A549 (cell line): ENCODE measurements at regions not wholly inside any gene's neighbourhood (a gene's known extent, or its start where the extent isn't known, plus 50 kb on each side); places are given as distances from the start of the nearest gene placed in this dataset.
A peak's percentile ranks its signal among the peaks of the same experiment; 100 is the strongest.

ENCODE experiments used
- ATAC-seq, 2 experiments: fragments of 200-7000 bp in 1 of 2; fragments of >200 bp in 1 of 2; cut with Nextera tagmentation in 1 of 2; cut with Tn5 transposase in 1 of 2; 3 replicates each; pipeline versions ENCODE4 v1.8.0 to v1.9.1; 2018 to 2020; ENCODE audit warnings: mild to moderate bottlenecking in 1 of 2, moderate library complexity in 1 of 2
- CTCF ChIA-PET: fragments of 300-600 bp; sonication (Branson Sonifier 250); formaldehyde crosslinking; extraction: SDS; loops from one replicate; lab custom pipeline; 2021; ENCODE audit warnings: antibody characterized with exemption, inconsistent platforms; lab: Yijun Ruan, JAX
- POLR2A ChIA-PET: fragments of 350-600 bp; formaldehyde crosslinking; extraction: SDS; loops from one replicate; lab custom pipeline; 2021; ENCODE audit warnings: antibody characterized with exemption, inconsistent platforms; lab: Yijun Ruan, JAX
- DNase-seq, 2 experiments: peaks; one replicate each; pipeline versions ENCODE4 v3.0.0 to v3.0.0-alpha.2; 2011 to 2016; ENCODE audit warnings: low read depth in 1 of 2, low spot score in 1 of 2
- FAIRE-seq: peaks from 2 replicates; lab custom pipeline; 2011; peaks lifted over from hg19 to GRCh38; lab: Jason Lieb, UNC
- H3K27ac ChIP-seq, 2 experiments: fragments of >200 bp; sonication (Bioruptor Twin); formaldehyde crosslinking; 3 replicates each; pipeline ENCODE4 v1.5.1; 2016 to 2017
- H3K4me1 ChIP-seq: fragments of >200 bp; sonication (Bioruptor Twin); formaldehyde crosslinking; 3 replicates; pipeline ENCODE4 v1.6.1; 2016
- H3K4me2 ChIP-seq: fragments of >200 bp; sonication (Bioruptor Twin); formaldehyde crosslinking; 3 replicates; pipeline ENCODE4 v1.6.1; 2016
- H3K4me3 ChIP-seq: fragments of >200 bp; sonication (Bioruptor Twin); formaldehyde crosslinking; 3 replicates; pipeline ENCODE4 v1.5.1; 2016
- H3K9me3 ChIP-seq: fragments of >200 bp; sonication (Bioruptor Twin); formaldehyde crosslinking; 3 replicates; pipeline ENCODE4 v1.6.1; 2016
- CBX2 ChIP-seq: fragments of 200-600 bp; sonication (generic); IDR thresholded peaks from 2 replicates; pipeline ENCODE4 v1.6.1; 2016; ENCODE audit warnings: low read depth, mild to moderate bottlenecking, borderline replicate concordance
- EHMT2 ChIP-seq: fragments of 200-600 bp; sonication (generic); IDR thresholded peaks from 2 replicates; pipeline ENCODE4 v1.6.1; 2016; ENCODE audit warnings: antibody characterized with exemption, low read depth, mild to moderate bottlenecking, moderate library complexity
- ESRRA ChIP-seq: fragments of 150-350 bp; IDR thresholded peaks from 2 replicates; pipeline ENCODE4 v1.6.1; 2014; ENCODE audit warnings: mild to moderate bottlenecking, low read length, borderline replicate concordance
- HOXA7 ChIP-seq: fragments of 250-450 bp; sonication (Bioruptor Pico); IDR thresholded peaks from 2 replicates; pipeline ENCODE4 v1.5.0; 2020; ENCODE audit warnings: mild to moderate bottlenecking, moderate library complexity
- POLR2A ChIP-seq: IDR thresholded peaks from 2 replicates; pipeline ENCODE4 v1.6.1; 2012; ENCODE audit warnings: mild to moderate bottlenecking, low read length
- RCOR1 ChIP-seq: fragments of 150-350 bp; IDR thresholded peaks from 2 replicates; pipeline ENCODE4 v1.6.1; 2014; ENCODE audit warnings: antibody characterized with exemption, low read length, low read depth
- RFX5 ChIP-seq: fragments of 450-650 bp; IDR thresholded peaks from 2 replicates; pipeline ENCODE4 v1.7.1; 2014; ENCODE audit warnings: antibody characterized with exemption, mild to moderate bottlenecking, moderate library complexity
- SMC3 ChIP-seq: fragments of >200 bp; sonication (Bioruptor Twin); formaldehyde crosslinking; IDR thresholded peaks from 3 replicates; pipeline ENCODE4 v1.6.1; 2018; ENCODE audit warnings: inconsistent platforms
- WGBS: methylation state at CpG from one replicate; pipeline ENCODE4 v1.1.6; 2017; ENCODE audit errors: missing lambda C conversion rate; 5-methylcytosine and 5-hydroxymethylcytosine counted together
- TF ChIP-seq, protein P1 (sequence below): fragments of 200-600 bp; sonication (generic); IDR thresholded peaks from 2 replicates; pipeline ENCODE4 v1.6.1; 2016; ENCODE audit warnings: antibody characterized with exemption, mild to moderate bottlenecking, moderate library complexity
- TF ChIP-seq, protein P2 (sequence below): fragments of 150-350 bp; IDR thresholded peaks from 2 replicates; pipeline ENCODE4 v1.6.1; 2014; ENCODE audit warnings: low read depth, mild to moderate bottlenecking, low read length
- TF ChIP-seq, protein P3 (sequence below): fragments of 450-650 bp; IDR thresholded peaks from 2 replicates; pipeline ENCODE4 v1.6.1; 2014; ENCODE audit warnings: antibody characterized with exemption
- TF ChIP-seq, protein P4 (sequence below): IDR thresholded peaks from 2 replicates; pipeline ENCODE4 v1.6.1; 2012; ENCODE audit warnings: low read depth, borderline replicate concordance
- TF ChIP-seq, protein P5 (sequence below): fragments of >200 bp; sonication (Bioruptor Twin); formaldehyde crosslinking; IDR thresholded peaks from 3 replicates; pipeline ENCODE4 v1.6.1; 2016

DNA sequence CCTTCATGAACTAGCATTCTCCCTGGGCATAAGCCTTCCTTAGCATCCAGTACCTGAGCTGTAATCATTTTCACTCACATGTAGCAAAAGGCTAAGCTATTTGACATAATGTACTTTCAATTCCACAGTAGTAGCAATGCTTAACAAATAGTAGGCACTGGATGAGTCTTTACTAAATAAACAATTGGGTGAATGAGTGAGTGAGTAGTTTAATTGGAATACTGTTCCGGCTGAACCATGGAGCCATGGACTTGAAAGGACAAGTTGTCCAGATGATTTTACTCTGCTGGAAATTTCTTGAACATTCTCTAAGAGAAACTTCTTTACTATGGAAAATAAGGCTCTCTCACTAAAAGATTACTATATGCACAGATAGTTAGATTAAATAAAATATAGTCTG is 159.3 kb downstream of the FAM47B start:
- H3K9me3 ChIP-seq, result no peaks in the 10 kb centered on the region
- ATAC-seq, result no peak
- DNase-seq, result no peak
- ChIA-PET POLR2A (no interaction called here), CTCF (no interaction called here)
- WGBS, result 0% methylated on average over 1 of the region's 1 CpG
- H3K4me2 ChIP-seq, result no peak overlapping the region
- no peak overlapping the region for H3K27ac ChIP-seq
- no peaks in the 10 kb centered on the region for H3K4me1 ChIP-seq
- peak; percentile 89 for FAIRE-seq
- TF ChIP-seq RFX5 (no peak), EHMT2 (no peak)
- H3K4me3 ChIP-seq, result no peak overlapping the region

DNA sequence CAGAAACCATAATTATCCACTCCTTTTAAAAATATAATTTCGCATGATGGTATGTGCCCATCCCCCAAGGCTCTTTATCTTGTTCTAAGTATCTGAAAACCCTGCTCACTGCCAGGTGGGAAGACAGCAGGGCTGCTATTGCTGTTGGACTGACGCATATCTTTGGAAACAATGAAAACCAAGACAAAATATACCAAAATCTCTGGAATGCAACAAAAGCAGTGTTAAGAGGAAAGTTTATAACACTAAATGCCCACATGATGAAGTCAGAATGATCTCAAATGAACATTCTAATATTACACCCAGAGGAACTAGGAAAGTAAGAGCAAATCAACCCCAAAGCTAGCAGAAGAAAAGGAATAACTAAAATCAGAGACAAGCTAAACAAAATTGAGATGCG is 162.0 kb downstream of the FAM47B start:
- Histone ChIP-seq H3K9me3 (no peaks in the 10 kb centered on the region), H3K4me2 (no peak overlapping the region), H3K4me1 (no peaks in the 10 kb centered on the region), H3K27ac (no peak overlapping the region), H3K4me3 (no peak overlapping the region)
- no peak for FAIRE-seq
- TF ChIP-seq, protein P1, sequence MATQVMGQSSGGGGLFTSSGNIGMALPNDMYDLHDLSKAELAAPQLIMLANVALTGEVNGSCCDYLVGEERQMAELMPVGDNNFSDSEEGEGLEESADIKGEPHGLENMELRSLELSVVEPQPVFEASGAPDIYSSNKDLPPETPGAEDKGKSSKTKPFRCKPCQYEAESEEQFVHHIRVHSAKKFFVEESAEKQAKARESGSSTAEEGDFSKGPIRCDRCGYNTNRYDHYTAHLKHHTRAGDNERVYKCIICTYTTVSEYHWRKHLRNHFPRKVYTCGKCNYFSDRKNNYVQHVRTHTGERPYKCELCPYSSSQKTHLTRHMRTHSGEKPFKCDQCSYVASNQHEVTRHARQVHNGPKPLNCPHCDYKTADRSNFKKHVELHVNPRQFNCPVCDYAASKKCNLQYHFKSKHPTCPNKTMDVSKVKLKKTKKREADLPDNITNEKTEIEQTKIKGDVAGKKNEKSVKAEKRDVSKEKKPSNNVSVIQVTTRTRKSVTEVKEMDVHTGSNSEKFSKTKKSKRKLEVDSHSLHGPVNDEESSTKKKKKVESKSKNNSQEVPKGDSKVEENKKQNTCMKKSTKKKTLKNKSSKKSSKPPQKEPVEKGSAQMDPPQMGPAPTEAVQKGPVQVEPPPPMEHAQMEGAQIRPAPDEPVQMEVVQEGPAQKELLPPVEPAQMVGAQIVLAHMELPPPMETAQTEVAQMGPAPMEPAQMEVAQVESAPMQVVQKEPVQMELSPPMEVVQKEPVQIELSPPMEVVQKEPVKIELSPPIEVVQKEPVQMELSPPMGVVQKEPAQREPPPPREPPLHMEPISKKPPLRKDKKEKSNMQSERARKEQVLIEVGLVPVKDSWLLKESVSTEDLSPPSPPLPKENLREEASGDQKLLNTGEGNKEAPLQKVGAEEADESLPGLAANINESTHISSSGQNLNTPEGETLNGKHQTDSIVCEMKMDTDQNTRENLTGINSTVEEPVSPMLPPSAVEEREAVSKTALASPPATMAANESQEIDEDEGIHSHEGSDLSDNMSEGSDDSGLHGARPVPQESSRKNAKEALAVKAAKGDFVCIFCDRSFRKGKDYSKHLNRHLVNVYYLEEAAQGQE, result no peak
- TF ChIP-seq, protein P2, sequence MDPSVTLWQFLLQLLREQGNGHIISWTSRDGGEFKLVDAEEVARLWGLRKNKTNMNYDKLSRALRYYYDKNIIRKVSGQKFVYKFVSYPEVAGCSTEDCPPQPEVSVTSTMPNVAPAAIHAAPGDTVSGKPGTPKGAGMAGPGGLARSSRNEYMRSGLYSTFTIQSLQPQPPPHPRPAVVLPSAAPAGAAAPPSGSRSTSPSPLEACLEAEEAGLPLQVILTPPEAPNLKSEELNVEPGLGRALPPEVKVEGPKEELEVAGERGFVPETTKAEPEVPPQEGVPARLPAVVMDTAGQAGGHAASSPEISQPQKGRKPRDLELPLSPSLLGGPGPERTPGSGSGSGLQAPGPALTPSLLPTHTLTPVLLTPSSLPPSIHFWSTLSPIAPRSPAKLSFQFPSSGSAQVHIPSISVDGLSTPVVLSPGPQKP, result no peak
- no peak for ATAC-seq
- DNase-seq, result no peak
- POLR2A ChIA-PET, result no interaction called here
- WGBS, result 49% methylated on average over 3 of the region's 3 CpGs
- CTCF ChIA-PET, result no interaction called here

DNA sequence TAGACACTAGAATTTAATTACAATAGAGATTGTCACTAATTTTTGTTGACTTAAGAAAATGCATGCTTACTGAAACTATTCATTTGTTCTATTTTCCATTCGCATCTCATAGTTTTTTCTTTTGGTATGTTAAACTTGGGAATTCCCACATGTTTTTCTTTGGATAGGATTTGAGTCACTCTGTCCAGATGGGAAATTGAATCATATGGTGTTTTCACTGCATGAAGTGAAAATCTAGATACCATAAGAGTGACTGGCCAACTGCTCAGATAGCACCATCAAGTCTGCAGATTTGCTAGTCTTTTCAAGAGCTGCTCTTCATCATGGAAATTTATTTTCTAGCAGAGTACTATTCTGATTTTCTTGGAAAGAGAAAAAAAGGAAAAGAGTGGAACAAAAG is 172.6 kb downstream of the FAM47B start:
- no peak overlapping the region for H3K4me3 ChIP-seq
- 33% methylated on average over 1 of the region's 1 CpG for WGBS
- CTCF ChIA-PET, result no interaction called here
- H3K4me1 ChIP-seq, result no peaks in the 10 kb centered on the region
- H3K9me3 ChIP-seq, result no peaks in the 10 kb centered on the region
- H3K27ac ChIP-seq, result no peak overlapping the region
- POLR2A ChIA-PET, result no interaction called here
- no peak for TF ChIP-seq ESRRA
- no peak overlapping the region for H3K4me2 ChIP-seq
- DNase-seq (no peak), ATAC-seq (no peak), FAIRE-seq (peak; percentile 86)

DNA sequence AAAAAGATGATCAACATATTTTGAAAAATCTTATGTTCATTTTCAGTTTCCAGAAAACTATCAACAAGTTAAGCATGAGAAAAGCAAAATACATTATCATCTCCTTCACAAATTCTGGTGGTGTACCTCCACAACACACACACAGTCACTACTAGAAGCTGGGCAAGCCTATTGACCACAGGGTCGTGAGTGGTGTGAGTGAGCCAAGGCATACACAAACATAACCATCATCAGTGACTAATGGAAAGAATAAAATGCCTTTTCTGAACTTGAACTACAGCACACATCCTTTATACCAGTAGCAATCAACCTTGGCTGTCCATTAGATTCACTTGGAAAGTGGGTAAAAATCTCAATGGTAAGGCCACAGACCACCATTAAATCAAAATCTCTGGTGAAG is 180.2 kb downstream of the FAM47B start:
- TF ChIP-seq POLR2A, result no peak
- TF ChIP-seq SMC3, result no peak
- TF ChIP-seq, protein P2, result no peak

DNA sequence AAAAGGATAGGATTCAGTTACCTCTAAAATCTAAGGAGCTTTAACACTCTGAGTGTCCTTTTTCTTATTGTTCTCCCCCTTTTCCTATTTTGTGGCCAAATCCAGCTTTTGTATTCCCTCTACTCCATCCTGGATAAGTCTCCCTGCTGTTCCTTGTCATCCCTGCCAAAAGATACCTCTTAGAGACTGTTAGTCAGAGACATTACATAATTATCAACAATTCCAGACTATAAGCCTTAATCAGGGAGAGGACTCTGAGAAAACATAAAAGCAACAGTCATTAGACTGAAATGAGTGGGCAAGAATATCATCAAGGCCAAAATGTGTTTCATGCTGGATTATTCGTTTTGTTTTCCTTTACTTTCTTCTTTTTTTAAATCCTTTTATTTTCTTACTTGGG is 206.9 kb downstream of the FAM47B start:
- ChIA-PET POLR2A (no interaction called here), CTCF (no interaction called here)
- FAIRE-seq (no peak), ATAC-seq (no peak), DNase-seq (no peak)
- Histone ChIP-seq H3K27ac (no peak overlapping the region), H3K4me2 (no peak overlapping the region), H3K4me1 (no peaks in the 10 kb centered on the region), H3K9me3 (no peaks in the 10 kb centered on the region), H3K4me3 (no peak overlapping the region)
- 0% methylated on average over 1 of the region's 1 CpG for WGBS
- TF ChIP-seq, protein P3, sequence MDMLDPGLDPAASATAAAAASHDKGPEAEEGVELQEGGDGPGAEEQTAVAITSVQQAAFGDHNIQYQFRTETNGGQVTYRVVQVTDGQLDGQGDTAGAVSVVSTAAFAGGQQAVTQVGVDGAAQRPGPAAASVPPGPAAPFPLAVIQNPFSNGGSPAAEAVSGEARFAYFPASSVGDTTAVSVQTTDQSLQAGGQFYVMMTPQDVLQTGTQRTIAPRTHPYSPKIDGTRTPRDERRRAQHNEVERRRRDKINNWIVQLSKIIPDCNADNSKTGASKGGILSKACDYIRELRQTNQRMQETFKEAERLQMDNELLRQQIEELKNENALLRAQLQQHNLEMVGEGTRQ, result no peak
- TF ChIP-seq, protein P4, sequence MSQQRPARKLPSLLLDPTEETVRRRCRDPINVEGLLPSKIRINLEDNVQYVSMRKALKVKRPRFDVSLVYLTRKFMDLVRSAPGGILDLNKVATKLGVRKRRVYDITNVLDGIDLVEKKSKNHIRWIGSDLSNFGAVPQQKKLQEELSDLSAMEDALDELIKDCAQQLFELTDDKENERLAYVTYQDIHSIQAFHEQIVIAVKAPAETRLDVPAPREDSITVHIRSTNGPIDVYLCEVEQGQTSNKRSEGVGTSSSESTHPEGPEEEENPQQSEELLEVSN, result no peak
- TF ChIP-seq CBX2 (no peak), RCOR1 (no peak), HOXA7 (CRISPR knock-in tag) (no peak)
- TF ChIP-seq, protein P1, result no peak
- TF ChIP-seq, protein P5, sequence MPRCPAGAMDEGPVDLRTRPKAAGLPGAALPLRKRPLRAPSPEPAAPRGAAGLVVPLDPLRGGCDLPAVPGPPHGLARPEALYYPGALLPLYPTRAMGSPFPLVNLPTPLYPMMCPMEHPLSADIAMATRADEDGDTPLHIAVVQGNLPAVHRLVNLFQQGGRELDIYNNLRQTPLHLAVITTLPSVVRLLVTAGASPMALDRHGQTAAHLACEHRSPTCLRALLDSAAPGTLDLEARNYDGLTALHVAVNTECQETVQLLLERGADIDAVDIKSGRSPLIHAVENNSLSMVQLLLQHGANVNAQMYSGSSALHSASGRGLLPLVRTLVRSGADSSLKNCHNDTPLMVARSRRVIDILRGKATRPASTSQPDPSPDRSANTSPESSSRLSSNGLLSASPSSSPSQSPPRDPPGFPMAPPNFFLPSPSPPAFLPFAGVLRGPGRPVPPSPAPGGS, result no peak

More for the DNA sequence above, 180.2 kb downstream of the FAM47B start:
- Histone ChIP-seq H3K4me3 (no peak overlapping the region), H3K4me2 (no peak overlapping the region), H3K27ac (no peak overlapping the region), H3K9me3 (no peaks in the 10 kb centered on the region), H3K4me1 (no peaks in the 10 kb centered on the region)
- ChIA-PET CTCF (interaction anchor here (0.5 kb wide), 1 partner anchor 37 kb away, joined by 3 read pairs; no protein-coding TSS in a partner anchor), POLR2A (no interaction called here)
- DNase-seq (no peak), ATAC-seq (no peak), FAIRE-seq (peak; percentile 7)
- WGBS, result 0% methylated on average over 1 of the region's 1 CpG
